ENCODE measurements at regions not wholly inside any gene's neighbourhood (a gene's known extent, or its start where the extent isn't known, plus 50 kb on each side); places are given as distances from the start of the nearest gene placed in this dataset.

DNA sequence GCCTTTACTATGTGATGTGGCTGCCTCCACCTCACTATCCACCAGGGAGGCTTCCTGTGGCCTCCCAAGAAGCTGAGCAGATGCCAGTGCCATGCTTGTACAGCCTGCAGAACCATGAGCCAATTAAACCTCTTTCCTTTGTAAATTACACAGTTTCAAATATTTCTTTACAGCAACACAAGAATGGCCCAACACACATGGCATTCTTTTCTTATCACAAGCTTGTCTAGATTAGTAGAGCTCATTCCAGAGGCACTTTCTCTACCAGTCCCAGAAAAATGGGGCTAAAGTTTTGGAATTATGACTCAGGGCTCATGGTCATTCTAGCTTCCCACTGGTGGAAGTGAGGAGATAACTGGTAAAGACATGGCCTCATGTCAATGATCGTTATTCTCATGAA lies 655.2 kb downstream of the LMO4 start:
- TF ChIP-seq, protein P1, sequence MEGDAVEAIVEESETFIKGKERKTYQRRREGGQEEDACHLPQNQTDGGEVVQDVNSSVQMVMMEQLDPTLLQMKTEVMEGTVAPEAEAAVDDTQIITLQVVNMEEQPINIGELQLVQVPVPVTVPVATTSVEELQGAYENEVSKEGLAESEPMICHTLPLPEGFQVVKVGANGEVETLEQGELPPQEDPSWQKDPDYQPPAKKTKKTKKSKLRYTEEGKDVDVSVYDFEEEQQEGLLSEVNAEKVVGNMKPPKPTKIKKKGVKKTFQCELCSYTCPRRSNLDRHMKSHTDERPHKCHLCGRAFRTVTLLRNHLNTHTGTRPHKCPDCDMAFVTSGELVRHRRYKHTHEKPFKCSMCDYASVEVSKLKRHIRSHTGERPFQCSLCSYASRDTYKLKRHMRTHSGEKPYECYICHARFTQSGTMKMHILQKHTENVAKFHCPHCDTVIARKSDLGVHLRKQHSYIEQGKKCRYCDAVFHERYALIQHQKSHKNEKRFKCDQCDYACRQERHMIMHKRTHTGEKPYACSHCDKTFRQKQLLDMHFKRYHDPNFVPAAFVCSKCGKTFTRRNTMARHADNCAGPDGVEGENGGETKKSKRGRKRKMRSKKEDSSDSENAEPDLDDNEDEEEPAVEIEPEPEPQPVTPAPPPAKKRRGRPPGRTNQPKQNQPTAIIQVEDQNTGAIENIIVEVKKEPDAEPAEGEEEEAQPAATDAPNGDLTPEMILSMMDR (IDR thresholded peaks at IDR 0.05; ENCODE audit: insufficient read depth, low read depth, low read length), result no peak
- no peak for TF ChIP-seq EZH2 (IDR thresholded peaks at IDR 0.05; ENCODE audit: insufficient read depth, low read length)
